WTC11 (cell line): ENCODE measurements at regions not wholly inside any gene's neighbourhood (a gene's known extent, or its start where the extent isn't known, plus 50 kb on each side); places are given as distances from the start of the nearest gene placed in this dataset.
A peak's percentile ranks its signal among the peaks of the same experiment; 100 is the strongest.

ENCODE experiments used
- ATAC-seq: fragments of 200-7000 bp; cut with Tn5 transposase; 2 replicates; pipeline ENCODE4 v1.10.0; 2021; ENCODE audit warnings: mild to moderate bottlenecking, moderate library complexity
- CTCF ChIA-PET: fragments of 300-600 bp; sonication (Branson Sonifier 250); formaldehyde crosslinking; loops from one replicate; lab custom pipeline; 2021; ENCODE audit warnings: antibody characterized with exemption; lab: Charles Lee
- POLR2A ChIA-PET: fragments of 350-600 bp; sonication (Branson Sonifier 250); formaldehyde crosslinking; loops from one replicate; lab custom pipeline; 2021; ENCODE audit warnings: antibody characterized with exemption; lab: Charles Lee
- DNase-seq: peaks from one replicate; pipeline ENCODE4 v3.0.0; 2021; ENCODE audit warnings: low spot score
- H3K27ac Mint-ChIP-seq: 2 replicates; pipeline ENCODE4 v1.8.0; 2021; ENCODE audit warnings: mixed read lengths
- H3K27me3 Mint-ChIP-seq: 2 replicates; pipeline ENCODE4 v1.8.0; 2021; ENCODE audit warnings: low read depth, mild to moderate bottlenecking, moderate library complexity, mixed read lengths
- H3K36me3 Mint-ChIP-seq: 2 replicates; pipeline ENCODE4 v1.8.0; 2021; ENCODE audit warnings: mixed read lengths
- H3K4me1 Mint-ChIP-seq: 2 replicates; pipeline ENCODE4 v1.8.0; 2022; ENCODE audit warnings: mixed read lengths
- H3K4me3 Mint-ChIP-seq: 2 replicates; pipeline ENCODE4 v1.8.0; 2021; ENCODE audit warnings: mild to moderate bottlenecking, moderate library complexity, mixed read lengths
- H3K9me3 Mint-ChIP-seq: 2 replicates; pipeline ENCODE4 v1.8.0; 2021; ENCODE audit warnings: mixed read lengths
- AFF4 ChIP-seq: sonication (generic); formaldehyde crosslinking; IDR thresholded peaks from 2 replicates; pipeline ENCODE4 v1.8.1; 2023; ENCODE audit warnings: mild to moderate bottlenecking, missing genetic modification reagents, borderline replicate concordance
- ATF2 ChIP-seq: sonication (generic); formaldehyde crosslinking; IDR thresholded peaks from 2 replicates; pipeline ENCODE4 v1.8.1; 2022; ENCODE audit warnings: low read depth, missing genetic modification reagents, borderline replicate concordance
- ATF3 ChIP-seq: sonication (generic); formaldehyde crosslinking; conservative IDR thresholded peaks from 2 replicates; pipeline ENCODE4 v1.8.1; 2022; ENCODE audit warnings: mild to moderate bottlenecking, missing genetic modification reagents
- ATF6 ChIP-seq: sonication (generic); formaldehyde crosslinking; IDR thresholded peaks from 2 replicates; pipeline ENCODE4 v1.8.1; 2023; ENCODE audit warnings: mild to moderate bottlenecking, missing genetic modification reagents
- CREB1 ChIP-seq: sonication (generic); formaldehyde crosslinking; IDR thresholded peaks from 2 replicates; pipeline ENCODE4 v1.8.0; 2023; ENCODE audit warnings: mild to moderate bottlenecking, missing genetic modification reagents
- CREM ChIP-seq: sonication (generic); formaldehyde crosslinking; IDR thresholded peaks from 2 replicates; pipeline ENCODE4 v1.8.1; 2022; ENCODE audit warnings: mild to moderate bottlenecking, missing genetic modification reagents, moderate library complexity
- ELF4 ChIP-seq: sonication (generic); formaldehyde crosslinking; IDR thresholded peaks from 2 replicates; pipeline ENCODE4 v1.8.1; 2022; ENCODE audit warnings: low read depth, mild to moderate bottlenecking, moderate library complexity, missing genetic modification reagents
- EMX1 ChIP-seq: fragments of 250-450 bp; sonication (Bioruptor Pico); IDR thresholded peaks from 2 replicates; pipeline ENCODE4 v1.8.0; 2021; ENCODE audit warnings: mild to moderate bottlenecking
- GABPB1 ChIP-seq: sonication (generic); formaldehyde crosslinking; IDR thresholded peaks from 2 replicates; pipeline ENCODE4 v1.8.1; 2023; ENCODE audit warnings: mild to moderate bottlenecking, missing genetic modification reagents
- JAZF1 ChIP-seq: fragments of 250-450 bp; sonication (Bioruptor Pico); IDR thresholded peaks from 2 replicates; pipeline ENCODE4 v1.9.0; 2021; ENCODE audit warnings: moderate library complexity, mild to moderate bottlenecking, inconsistent platforms
- JUN ChIP-seq: sonication (generic); formaldehyde crosslinking; IDR thresholded peaks from 2 replicates; pipeline ENCODE4 v1.8.0; 2023; ENCODE audit warnings: mild to moderate bottlenecking, missing genetic modification reagents
- MAX ChIP-seq: sonication (generic); formaldehyde crosslinking; IDR thresholded peaks from 2 replicates; pipeline ENCODE4 v1.8.0; 2022; ENCODE audit warnings: mild to moderate bottlenecking, missing genetic modification reagents
- NR2C2 ChIP-seq: sonication (generic); formaldehyde crosslinking; IDR thresholded peaks from 2 replicates; pipeline ENCODE4 v1.8.0; 2022; ENCODE audit warnings: mild to moderate bottlenecking, missing genetic modification reagents
- NR3C1 ChIP-seq: sonication (generic); formaldehyde crosslinking; conservative IDR thresholded peaks from 2 replicates; pipeline ENCODE4 v1.8.1; 2023; ENCODE audit warnings: low read depth, mild to moderate bottlenecking, missing genetic modification reagents
- PREB ChIP-seq: sonication (generic); formaldehyde crosslinking; IDR thresholded peaks from 2 replicates; pipeline ENCODE4 v1.8.1; 2022; ENCODE audit warnings: mild to moderate bottlenecking, missing genetic modification reagents, moderate library complexity, borderline replicate concordance
- RELA ChIP-seq: sonication (generic); formaldehyde crosslinking; IDR thresholded peaks from 2 replicates; pipeline ENCODE4 v1.8.1; 2022; ENCODE audit warnings: missing genetic modification reagents, mild to moderate bottlenecking, borderline replicate concordance
- SMAD4 ChIP-seq: sonication (generic); formaldehyde crosslinking; IDR thresholded peaks from 2 replicates; pipeline ENCODE4 v1.8.0; 2022; ENCODE audit warnings: mild to moderate bottlenecking, missing genetic modification reagents
- TCF7 ChIP-seq: sonication (generic); formaldehyde crosslinking; IDR thresholded peaks from 2 replicates; pipeline ENCODE4 v1.8.0; 2022; ENCODE audit warnings: mild to moderate bottlenecking, low read depth, missing genetic modification reagents, moderate library complexity
- TEAD1 ChIP-seq: sonication (generic); formaldehyde crosslinking; IDR thresholded peaks from 2 replicates; pipeline ENCODE4 v1.8.0; 2022; ENCODE audit warnings: mild to moderate bottlenecking, missing genetic modification reagents
- TEAD4 ChIP-seq: sonication (generic); formaldehyde crosslinking; IDR thresholded peaks from 2 replicates; pipeline ENCODE4 v1.8.0; 2022; ENCODE audit warnings: mild to moderate bottlenecking, missing genetic modification reagents
- TP53 ChIP-seq: sonication (generic); formaldehyde crosslinking; IDR thresholded peaks from 2 replicates; pipeline ENCODE4 v1.8.1; 2023; ENCODE audit warnings: mild to moderate bottlenecking, missing genetic modification reagents
- ZNF396 ChIP-seq: fragments of 250-450 bp; sonication (Bioruptor Pico); IDR thresholded peaks from 2 replicates; pipeline ENCODE4 v1.8.0; 2021; ENCODE audit warnings: mild to moderate bottlenecking, moderate library complexity, borderline replicate concordance
- ZNF416 ChIP-seq: fragments of 250-450 bp; sonication (Bioruptor Pico); IDR thresholded peaks from 2 replicates; pipeline ENCODE4 v1.9.0; 2021; ENCODE audit warnings: mild to moderate bottlenecking, inconsistent platforms
- ZNF671 ChIP-seq: fragments of 250-450 bp; sonication (Bioruptor Pico); IDR thresholded peaks from 2 replicates; pipeline ENCODE4 v1.8.0; 2021; ENCODE audit warnings: mild to moderate bottlenecking

- 0 out of 2 replicates have a peak, but pooled peaks cover 4% of the 10 kb centered on the region for H3K9me3 Mint-ChIP-seq
- DNase-seq (no peak), ATAC-seq (no peak)
- CTCF ChIA-PET = no interaction called here
- H3K4me3 Mint-ChIP-seq = no peak overlapping the region
- H3K27me3 Mint-ChIP-seq = no peaks in the 10 kb centered on the region; the same call in 1 of the 2 replicates
- TF ChIP-seq ZNF396 (no peak), SMAD4 (CRISPR knock-in tag) (no peak), JUN (no peak)
- no peak overlapping the region for H3K27ac Mint-ChIP-seq
- POLR2A ChIA-PET = no interaction called here
- no peaks in the 10 kb centered on the region for H3K36me3 Mint-ChIP-seq
- H3K4me1 Mint-ChIP-seq = peaks cover 10% of the 10 kb centered on the region
Observed at GRCh38 chr10:29896053-29896452, 163.3 kb downstream of the JCAD start.

- Mint-ChIP-seq H3K36me3 (no peaks in the 10 kb centered on the region), H3K4me3 (no peak overlapping the region), H3K27me3 (no peaks in the 10 kb centered on the region), H3K4me1 (peaks cover 8% of the 10 kb centered on the region), H3K27ac (no peak overlapping the region), H3K9me3 (0 out of 2 replicates have a peak, but pooled peaks cover 4% of the 10 kb centered on the region)
- CTCF ChIA-PET = no interaction called here
- DNase-seq (peak; percentile 20), ATAC-seq (peak; percentile 70)
- TF ChIP-seq TCF7 (no peak), TEAD1 (no peak), PREB (CRISPR knock-in tag) (no peak)
- POLR2A ChIA-PET = no interaction called here
Observed at GRCh38 chr10:29895456-29895855, 163.9 kb downstream of the JCAD start.

- Mint-ChIP-seq H3K27me3 (peaks cover 2% of the 10 kb centered on the region; the same call in 1 of the 2 replicates), H3K36me3 (no peaks in the 10 kb centered on the region), H3K4me1 (no peaks in the 10 kb centered on the region), H3K27ac (no peak overlapping the region), H3K9me3 (peaks cover 14% of the 10 kb centered on the region)
- ChIA-PET CTCF (no interaction called here), POLR2A (no interaction called here)
- DNase-seq (no peak), ATAC-seq (no peak)
- TF ChIP-seq CREB1 (CRISPR knock-in tag) = no peak
- TF ChIP-seq ZNF416 (CRISPR knock-in tag) = no peak
- no peak for TF ChIP-seq ATF6 (CRISPR knock-in tag)
- no peak for TF ChIP-seq TEAD4 (CRISPR knock-in tag)
- TF ChIP-seq CREM (CRISPR knock-in tag) = no peak
- no peak for TF ChIP-seq ATF2 (CRISPR knock-in tag)
- TF ChIP-seq GABPB1 = no peak
- no peak for TF ChIP-seq PREB (CRISPR knock-in tag)
- TF ChIP-seq ATF3 (CRISPR knock-in tag) = no peak
- TF ChIP-seq NR2C2 (CRISPR knock-in tag) = no peak
- TF ChIP-seq RELA (CRISPR knock-in tag) = no peak
- no peak for TF ChIP-seq EMX1 (CRISPR knock-in tag)
- no peak for TF ChIP-seq ZNF671 (CRISPR knock-in tag)
- no peak for TF ChIP-seq ELF4 (CRISPR knock-in tag)
- TF ChIP-seq MAX = no peak
- no peak for TF ChIP-seq TP53
- TF ChIP-seq NR3C1 (CRISPR knock-in tag) = no peak
- TF ChIP-seq AFF4 (CRISPR knock-in tag) = no peak
- no peak for TF ChIP-seq JAZF1
- TF ChIP-seq, all 79 proteins: peak for 0
- H3K4me3 Mint-ChIP-seq = no peak overlapping the region
Observed at GRCh38 chr10:29888321-29888720, 171.1 kb downstream of the JCAD start.
